Astrocyte of the spinal cord (primary cell): ENCODE measurements at regions not wholly inside any gene's neighbourhood (a gene's known extent, or its start where the extent isn't known, plus 50 kb on each side); places are given as distances from the start of the nearest gene placed in this dataset.

ENCODE experiments used
- DNase-seq: peaks from one replicate; pipeline ENCODE4 v3.0.0; 2011; ENCODE audit warnings: low read depth, low spot score
- H3K4me3 ChIP-seq: 2 replicates; pipeline ENCODE4 v1.5.1; 2011; ENCODE audit warnings: low read depth, mild to moderate bottlenecking, low read length, moderate library complexity
- CTCF ChIP-seq: IDR thresholded peaks from 2 replicates; pipeline ENCODE4 v1.5.1; 2012; ENCODE audit warnings: low read depth, mild to moderate bottlenecking, low read length, inconsistent platforms
- in situ Hi-C: cut with HindIII; loops from 2 replicates; pipeline ENCODE4 v1.10.0; 2017; ENCODE audit warnings: low sequenced_read_pairs

- in situ Hi-C loops: no loop called here
- no peak for TF ChIP-seq CTCF
Observed at GRCh38 chr4:23125118-23125517, 432.4 kb downstream of the GBA3 start.

GRCh38 chr4:23122666-23123400 is 430.1 kb downstream of the GBA3 start:
- in situ Hi-C loops: no loop called here
- H3K4me3 ChIP-seq: no peak overlapping the region
- no peak for TF ChIP-seq CTCF
- no peak for DNase-seq

More at GRCh38 chr4:23125118-23125517, 432.4 kb downstream of the GBA3 start:
- DNase-seq: no peak
- H3K4me3 ChIP-seq: no peak overlapping the region

GRCh38 chr4:23120374-23120773 is 427.6 kb downstream of the GBA3 start:
- DNase-seq: no peak
- in situ Hi-C loops: no loop called here
- H3K4me3 ChIP-seq: no peak overlapping the region
- TF ChIP-seq CTCF: no peak

GRCh38 chr4:23117826-23118225 is 425.1 kb downstream of the GBA3 start:
- TF ChIP-seq CTCF: no peak
- no peak overlapping the region for H3K4me3 ChIP-seq
- in situ Hi-C loops: no loop called here
- no peak for DNase-seq

- no peak for TF ChIP-seq CTCF
- DNase-seq: peak; percentile 5
- in situ Hi-C loops: no loop called here
- no peak overlapping the region for H3K4me3 ChIP-seq
Observed at GRCh38 chr4:23114538-23114937, 421.8 kb downstream of the GBA3 start.

- no peak overlapping the region for H3K4me3 ChIP-seq
- TF ChIP-seq CTCF: no peak
- DNase-seq: no peak
- in situ Hi-C loops: no loop called here
Observed at GRCh38 chr4:23113104-23113503, 420.4 kb downstream of the GBA3 start.
